OCI-LY7 (cell line): ENCODE measurements at regions not wholly inside any gene's neighbourhood (a gene's known extent, or its start where the extent isn't known, plus 50 kb on each side); places are given as distances from the start of the nearest gene placed in this dataset.

Experiments used
- BruUV-seq: library from RNA; stranded (reverse); fragments of 400-500 nt; replicated peaks from 2 replicates; lab custom pipeline; 2021; lab: Mats Ljungman, UMichigan
- CTCF ChIA-PET: fragments of 300-600 bp; sonication (Branson Sonifier 250); formaldehyde crosslinking; loops from one replicate; lab custom pipeline; 2022; ENCODE audit warnings: antibody characterized with exemption; ENCODE audit not compliant: unreplicated experiment; lab: Charles Lee
- POLR2A ChIA-PET: fragments of 300-600 bp; sonication (Branson Sonifier 250); formaldehyde crosslinking; loops from one replicate; lab custom pipeline; 2022; ENCODE audit warnings: antibody characterized with exemption; lab: Charles Lee
- DNase-seq: peaks from one replicate; pipeline ENCODE4 v3.0.0-alpha.2; 2015; ENCODE audit warnings: low spot score
- H2AFZ ChIP-seq: fragments of 200-600 bp; sonication (generic), shearing (Covaris generic); 2 replicates; pipeline ENCODE4 v1.6.1; 2014; ENCODE audit warnings: mild to moderate bottlenecking, antibody characterized with exemption, low read length, moderate library complexity
- H3K27ac ChIP-seq: fragments of 200-600 bp; sonication (generic); 2 replicates; pipeline ENCODE4 v1.5.1; 2014; ENCODE audit warnings: mixed run types, low read depth, mild to moderate bottlenecking, moderate library complexity, low read length, inconsistent platforms; ENCODE audit not compliant: poor library complexity, severe bottlenecking
- H3K36me3 ChIP-seq: fragments of 200-600 bp; sonication (generic); 2 replicates; pipeline ENCODE4 v1.6.1; 2014; ENCODE audit warnings: mild to moderate bottlenecking, antibody characterized with exemption, low read length, moderate library complexity, mixed read lengths; ENCODE audit not compliant: insufficient read depth
- H3K4me1 ChIP-seq: fragments of 200-600 bp; sonication (generic); 2 replicates; pipeline ENCODE4 v1.5.1; 2014; ENCODE audit warnings: mild to moderate bottlenecking, low read length; ENCODE audit not compliant: insufficient read depth, poor library complexity, severe bottlenecking
- H3K4me2 ChIP-seq: fragments of 200-600 bp; sonication (generic); 2 replicates; pipeline ENCODE4 v1.6.1; 2014; ENCODE audit warnings: mild to moderate bottlenecking, low read length
- H3K4me3 ChIP-seq: fragments of 200-600 bp; sonication (generic); 2 replicates; pipeline ENCODE4 v1.5.1; 2014; ENCODE audit warnings: mild to moderate bottlenecking, low read depth, low read length; ENCODE audit not compliant: poor library complexity, severe bottlenecking
- H3K79me2 ChIP-seq: fragments of 200-600 bp; sonication (generic); 2 replicates; pipeline ENCODE4 v1.6.1; 2016; ENCODE audit warnings: low read depth, mild to moderate bottlenecking, low read length, moderate library complexity, mixed read lengths; ENCODE audit not compliant: insufficient read depth
- H3K9me2 ChIP-seq: fragments of 200-600 bp; sonication (generic); 2 replicates; pipeline ENCODE4 v1.6.1; 2016; ENCODE audit warnings: mild to moderate bottlenecking, low read length, mixed read lengths; ENCODE audit not compliant: insufficient read depth
- H3K9me3 ChIP-seq: fragments of 200-600 bp; sonication (generic); 2 replicates; pipeline ENCODE4 v1.6.1; 2014; ENCODE audit warnings: mild to moderate bottlenecking, mixed run types, low read length, mixed read lengths
- H4K20me1 ChIP-seq: fragments of 200-600 bp; sonication (generic); 2 replicates; pipeline ENCODE4 v1.6.1; 2014; ENCODE audit warnings: mild to moderate bottlenecking, antibody characterized with exemption, low read length, moderate library complexity, mixed read lengths; ENCODE audit not compliant: insufficient read depth
- EZH2phosphoT487 ChIP-seq: fragments of 200-600 bp; sonication (generic); IDR thresholded peaks from 2 replicates; pipeline ENCODE4 v1.6.1; 2018; ENCODE audit warnings: low read depth, borderline replicate concordance, mild to moderate bottlenecking, mixed run types, antibody characterized with exemption, low read length, moderate library complexity, mixed read lengths
- intact Hi-C: fragments of 100-400 bp; cut with micrococcal nuclease; formaldehyde crosslinking; loops from one replicate; pipeline ENCODE4 v1.10.0; 2022; ENCODE audit not compliant: unreplicated experiment
- TF ChIP-seq, protein P1 (sequence below): fragments of 200-600 bp; sonication (generic); conservative IDR thresholded peaks from 2 replicates; pipeline ENCODE4 v1.5.1; 2014; ENCODE audit warnings: mild to moderate bottlenecking, antibody characterized with exemption, low read length, moderate library complexity, mixed read lengths

DNA sequence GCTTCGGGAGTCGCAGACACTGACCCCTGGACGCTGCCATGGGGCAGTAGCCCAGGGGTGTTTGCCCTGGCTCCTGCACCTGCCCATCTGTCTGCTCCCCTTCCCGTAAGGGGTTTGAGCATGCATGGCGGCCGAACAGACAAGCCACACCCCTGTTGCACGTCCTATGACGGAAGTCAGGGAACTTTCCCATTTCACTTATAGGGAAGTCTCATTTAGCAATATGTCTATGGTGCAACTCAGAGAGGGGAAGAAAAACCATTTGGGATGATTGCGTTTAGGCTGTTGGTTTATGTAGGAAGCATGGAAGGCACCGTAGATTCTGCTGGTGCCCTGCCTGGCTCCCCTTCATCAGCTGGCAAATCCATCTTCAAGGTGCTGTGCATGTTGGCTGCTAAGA lies 112.5 kb downstream of the HAPSTR1 start:
- Histone ChIP-seq H3K27ac (no peak overlapping the region), H3K9me2 (no peaks in the 10 kb centered on the region), H3K79me2 (no peaks in the 10 kb centered on the region), H3K4me3 (no peak overlapping the region), H3K36me3 (no peaks in the 10 kb centered on the region), H2AFZ (no peak overlapping the region), H3K4me2 (no peak overlapping the region), H3K9me3 (no peaks in the 10 kb centered on the region), H4K20me1 (no peaks in the 10 kb centered on the region), H3K4me1 (no peaks in the 10 kb centered on the region)
- intact Hi-C loops: no loop called here
- no peak for DNase-seq
- TF ChIP-seq, protein P1, sequence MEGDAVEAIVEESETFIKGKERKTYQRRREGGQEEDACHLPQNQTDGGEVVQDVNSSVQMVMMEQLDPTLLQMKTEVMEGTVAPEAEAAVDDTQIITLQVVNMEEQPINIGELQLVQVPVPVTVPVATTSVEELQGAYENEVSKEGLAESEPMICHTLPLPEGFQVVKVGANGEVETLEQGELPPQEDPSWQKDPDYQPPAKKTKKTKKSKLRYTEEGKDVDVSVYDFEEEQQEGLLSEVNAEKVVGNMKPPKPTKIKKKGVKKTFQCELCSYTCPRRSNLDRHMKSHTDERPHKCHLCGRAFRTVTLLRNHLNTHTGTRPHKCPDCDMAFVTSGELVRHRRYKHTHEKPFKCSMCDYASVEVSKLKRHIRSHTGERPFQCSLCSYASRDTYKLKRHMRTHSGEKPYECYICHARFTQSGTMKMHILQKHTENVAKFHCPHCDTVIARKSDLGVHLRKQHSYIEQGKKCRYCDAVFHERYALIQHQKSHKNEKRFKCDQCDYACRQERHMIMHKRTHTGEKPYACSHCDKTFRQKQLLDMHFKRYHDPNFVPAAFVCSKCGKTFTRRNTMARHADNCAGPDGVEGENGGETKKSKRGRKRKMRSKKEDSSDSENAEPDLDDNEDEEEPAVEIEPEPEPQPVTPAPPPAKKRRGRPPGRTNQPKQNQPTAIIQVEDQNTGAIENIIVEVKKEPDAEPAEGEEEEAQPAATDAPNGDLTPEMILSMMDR: no peak
- no peak for TF ChIP-seq EZH2phosphoT487
- ChIA-PET POLR2A (no interaction called here), CTCF (no interaction called here)
- BruUV-seq: no TSS peak

DNA sequence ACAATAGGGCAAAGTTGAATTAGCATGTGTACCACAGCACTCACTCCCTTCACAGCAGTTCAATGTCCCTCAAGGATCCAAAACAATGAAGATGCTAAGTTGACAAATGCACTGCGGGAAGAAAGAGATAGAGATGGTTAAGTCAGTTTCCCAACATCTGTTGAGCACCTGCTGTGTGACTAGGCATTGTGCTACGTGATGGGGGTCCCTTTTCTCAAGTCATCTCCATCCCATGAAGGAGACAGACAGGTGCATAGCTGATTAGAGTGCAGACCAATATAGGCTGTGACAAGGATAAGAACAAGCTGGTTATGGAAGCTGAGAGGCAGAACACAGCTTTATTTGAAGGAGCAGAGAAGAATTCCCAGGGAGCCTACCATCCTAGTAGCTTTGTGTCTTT lies 114.2 kb downstream of the HAPSTR1 start:
- POLR2A ChIA-PET: no interaction called here
- no peaks in the 10 kb centered on the region for H3K36me3 ChIP-seq
- H3K9me3 ChIP-seq: no peaks in the 10 kb centered on the region
- H3K4me2 ChIP-seq: no peak overlapping the region
- no peak overlapping the region for H3K27ac ChIP-seq
- BruUV-seq: no TSS peak
- H2AFZ ChIP-seq: no peak overlapping the region
- H3K79me2 ChIP-seq: no peaks in the 10 kb centered on the region
- CTCF ChIA-PET: no interaction called here
- TF ChIP-seq, protein P1: no peak
- no peak for TF ChIP-seq EZH2phosphoT487
- H3K4me3 ChIP-seq: no peak overlapping the region
- H3K4me1 ChIP-seq: no peaks in the 10 kb centered on the region
- no peaks in the 10 kb centered on the region for H3K9me2 ChIP-seq
- no peak for DNase-seq
- intact Hi-C loops: no loop called here
- no peaks in the 10 kb centered on the region for H4K20me1 ChIP-seq

DNA sequence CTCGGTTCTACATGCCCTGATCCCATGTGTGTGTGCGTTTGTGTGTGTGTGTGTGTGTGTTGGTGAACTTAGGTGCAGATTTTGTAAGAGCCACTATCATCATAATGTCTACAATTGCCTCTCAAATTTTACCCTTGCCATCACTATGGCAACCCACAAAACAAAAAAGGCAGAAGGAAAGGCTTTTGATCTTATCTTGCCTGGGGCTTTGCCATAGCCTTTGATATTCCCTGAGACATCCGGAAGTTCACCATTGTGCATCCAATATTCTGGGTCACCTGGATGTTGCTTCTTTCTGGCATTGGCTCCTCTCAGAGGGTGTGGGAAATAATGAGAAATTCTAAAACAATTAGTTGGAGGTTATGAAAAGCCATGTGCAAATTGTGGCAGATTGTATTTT lies 114.7 kb downstream of the HAPSTR1 start:
- Histone ChIP-seq H3K27ac (no peak overlapping the region), H3K4me3 (no peak overlapping the region), H4K20me1 (no peaks in the 10 kb centered on the region), H3K9me2 (no peaks in the 10 kb centered on the region), H3K4me1 (no peaks in the 10 kb centered on the region), H3K9me3 (no peaks in the 10 kb centered on the region), H2AFZ (no peak overlapping the region), H3K36me3 (no peaks in the 10 kb centered on the region), H3K79me2 (no peaks in the 10 kb centered on the region), H3K4me2 (no peak overlapping the region)
- intact Hi-C loops: no loop called here
- ChIA-PET POLR2A (no interaction called here), CTCF (no interaction called here)
- no peak for DNase-seq
- TF ChIP-seq EZH2phosphoT487: no peak
- TF ChIP-seq, protein P1: no peak
- BruUV-seq: no TSS peak
